HCT116 (cell line): ENCODE measurements at regions not wholly inside any gene's neighbourhood (a gene's known extent, or its start where the extent isn't known, plus 50 kb on each side); places are given as distances from the start of the nearest gene placed in this dataset.

Source experiments
- ATAC-seq: fragments of 200-7000 bp; cut with Tn5 transposase; 2 replicates; pipeline ENCODE4 v1.9.1; 2020; ENCODE audit warnings: mild to moderate bottlenecking, moderate library complexity
- BruUV-seq: library from RNA; stranded (reverse); fragments of 400-500 nt; replicated peaks from 2 replicates; lab custom pipeline; 2021; lab: Mats Ljungman, UMichigan
- CTCF ChIA-PET: fragments of 300-600 bp; sonication (Branson Sonifier 250); formaldehyde crosslinking; loops from one replicate; lab custom pipeline; 2021; ENCODE audit warnings: antibody characterized with exemption; lab: Charles Lee
- POLR2A ChIA-PET: fragments of 300-600, 350-600 bp; sonication (Branson Sonifier 250); formaldehyde crosslinking; loops from one replicate; lab custom pipeline; 2021; ENCODE audit warnings: antibody characterized with exemption; lab: Charles Lee
- RAD21 ChIA-PET, 2 experiments: fragments of 300-600 bp; sonication (Branson Sonifier 250); formaldehyde crosslinking; loops; one replicate each; lab custom pipeline; 2023; ENCODE audit warnings: low total read pairs in 2 of 2; ENCODE audit not compliant: uncharacterized antibody in 2 of 2, unreplicated experiment in 2 of 2, low non-redundant PET in 1 of 2; lab: Charles Lee
- DNase-seq: peaks from one replicate; pipeline ENCODE4 v3.0.0-alpha.2; 2010; ENCODE audit warnings: low read depth, low spot score
- H2AFZ ChIP-seq: fragments of 200-600 bp; shearing (Covaris generic), sonication (generic); 2 replicates; pipeline ENCODE4 v1.6.1; 2017; ENCODE audit warnings: low read depth, mixed run types, mixed read lengths, antibody characterized with exemption, low read length; ENCODE audit not compliant: poor library complexity, severe bottlenecking
- H3K27ac ChIP-seq: 2 replicates; pipeline ENCODE4 v1.5.1; 2012; ENCODE audit warnings: low read depth, low read length
- H3K27me3 ChIP-seq: fragments of 200-600 bp; sonication (generic); 2 replicates; pipeline ENCODE4 v1.6.1; 2016; ENCODE audit warnings: mixed run types, low read length, mixed read lengths; ENCODE audit not compliant: insufficient read depth
- H3K36me3 ChIP-seq, 2 experiments: fragments of 200-500 bp in 1 of 2; fragments of 200-600 bp in 1 of 2; sonication (Bioruptor generic) in 1 of 2; sonication (generic) in 1 of 2; 2 replicates each; pipeline versions ENCODE4 v1.5.1 to v1.6.1; 2014 to 2016; ENCODE audit warnings: low read length in 2 of 2, inconsistent platforms in 1 of 2, mixed read lengths in 1 of 2, mixed run types in 1 of 2; ENCODE audit not compliant: insufficient read depth in 2 of 2, control insufficient read depth in 1 of 2
- H3K4me1 ChIP-seq, 2 experiments: fragments of 200-600 bp in 1 of 2; sonication (generic) in 1 of 2; 2 replicates each; pipeline versions ENCODE4 v1.5.1 to v1.6.1; 2012 to 2017; ENCODE audit warnings: low read length in 2 of 2, inconsistent platforms in 1 of 2, mild to moderate bottlenecking in 1 of 2, mixed read lengths in 1 of 2, mixed run types in 1 of 2, moderate library complexity in 1 of 2; ENCODE audit not compliant: insufficient read depth in 2 of 2, control insufficient read depth in 1 of 2
- H3K4me2 ChIP-seq: fragments of 200-600 bp; sonication (generic); 2 replicates; pipeline ENCODE4 v1.6.1; 2017; ENCODE audit warnings: mixed run types, low read length, mixed read lengths
- H3K4me3 ChIP-seq, 2 experiments: fragments of 200-600 bp in 1 of 2; sonication (generic) in 1 of 2; replicated peaks in 1 of 2; 2 replicates each; pipeline ENCODE4 v1.5.1; 2011 to 2016; ENCODE audit warnings: low read length in 2 of 2, control low read depth in 1 of 2, low read depth in 1 of 2, mild to moderate bottlenecking in 1 of 2, mixed read lengths in 1 of 2, mixed run types in 1 of 2
- H3K79me2 ChIP-seq: fragments of 200-600 bp; sonication (generic); 2 replicates; pipeline ENCODE4 v1.6.1; 2017; ENCODE audit warnings: mild to moderate bottlenecking, mixed run types, low read length, moderate library complexity, mixed read lengths; ENCODE audit not compliant: insufficient read depth
- H3K9ac ChIP-seq: fragments of 200-600 bp; sonication (generic); 2 replicates; pipeline ENCODE4 v1.6.1; 2016; ENCODE audit warnings: low read length, mixed read lengths
- H3K9me2 ChIP-seq: fragments of 200-600 bp; sonication (generic), shearing (Covaris generic); 2 replicates; pipeline ENCODE4 v1.6.1; 2017; ENCODE audit warnings: mixed run types, mild to moderate bottlenecking, moderate library complexity; ENCODE audit not compliant: insufficient read depth
- H3K9me3 ChIP-seq, 2 experiments: fragments of 200-500 bp in 1 of 2; fragments of 200-600 bp in 1 of 2; sonication (Bioruptor generic) in 1 of 2; sonication (generic) in 1 of 2; 2 replicates each; pipeline ENCODE4 v1.6.1; 2014 to 2017; ENCODE audit warnings: low read length in 2 of 2, mixed read lengths in 2 of 2, inconsistent platforms in 1 of 2, low read depth in 1 of 2, mild to moderate bottlenecking in 1 of 2, mixed run types in 1 of 2, moderate library complexity in 1 of 2; ENCODE audit not compliant: control insufficient read depth in 1 of 2, insufficient read depth in 1 of 2
- H4K20me1 ChIP-seq: fragments of 200-600 bp; sonication (generic), shearing (Covaris generic); 2 replicates; pipeline ENCODE4 v1.6.1; 2017; ENCODE audit warnings: mixed run types, mild to moderate bottlenecking, moderate library complexity; ENCODE audit not compliant: insufficient read depth
- CBX3 ChIP-seq: IDR thresholded peaks from 2 replicates; pipeline ENCODE4 v1.6.1; 2012; ENCODE audit warnings: low read depth
- CTCF ChIP-seq, 3 experiments: fragments of 200-600 bp in 1 of 3; sonication (generic) in 1 of 3; IDR thresholded peaks in 2 of 3; conservative IDR thresholded peaks in 1 of 3; 2 replicates each; pipeline ENCODE4 v1.5.1; 2012 to 2017; ENCODE audit warnings: low read depth in 2 of 3, low read length in 2 of 3, antibody characterized with exemption in 1 of 3, borderline replicate concordance in 1 of 3, control low read depth in 1 of 3, mild to moderate bottlenecking in 1 of 3, mixed read lengths in 1 of 3, mixed run types in 1 of 3, moderate library complexity in 1 of 3; ENCODE audit not compliant: insufficient read depth in 1 of 3
- EGR1 ChIP-seq: IDR thresholded peaks from 2 replicates; pipeline ENCODE4 v1.6.1; 2012; ENCODE audit warnings: low read depth
- ELF1 ChIP-seq: IDR thresholded peaks from 2 replicates; pipeline ENCODE4 v1.6.1; 2012; ENCODE audit warnings: low read depth, borderline replicate concordance
- EZH2 ChIP-seq: fragments of 200-600 bp; sonication (generic); IDR thresholded peaks from 2 replicates; pipeline ENCODE4 v1.6.1; 2017; ENCODE audit warnings: antibody characterized with exemption, mixed run types
- EZH2phosphoT487 ChIP-seq: fragments of 200-600 bp; IDR thresholded peaks from 2 replicates; pipeline ENCODE4 v1.6.1; 2018; ENCODE audit warnings: antibody characterized with exemption, borderline replicate concordance
- JUND ChIP-seq: IDR thresholded peaks from 2 replicates; pipeline ENCODE4 v1.6.1; 2012
- POLR2A ChIP-seq: IDR thresholded peaks from 2 replicates; pipeline ENCODE4 v1.7.0; 2011; ENCODE audit warnings: borderline replicate concordance; ENCODE audit not compliant: insufficient read depth, insufficient read length; ENCODE audit errors: extremely low read depth
- REST ChIP-seq: IDR thresholded peaks from 2 replicates; pipeline ENCODE4 v1.6.1; 2012; ENCODE audit warnings: low read depth
- SP1 ChIP-seq: IDR thresholded peaks from 2 replicates; pipeline ENCODE4 v1.6.1; 2012; ENCODE audit warnings: low read depth
- TCF7L2 ChIP-seq: IDR thresholded peaks from 2 replicates; pipeline ENCODE4 v1.7.0; 2011; ENCODE audit warnings: borderline replicate concordance, inconsistent platforms; ENCODE audit not compliant: insufficient read depth, insufficient read length; ENCODE audit errors: extremely low read depth
- ZBTB33 ChIP-seq: IDR thresholded peaks from 2 replicates; pipeline ENCODE4 v1.6.1; 2011; ENCODE audit warnings: mild to moderate bottlenecking, low read length, moderate library complexity; ENCODE audit not compliant: insufficient replicate concordance; ENCODE audit errors: extremely low read depth
- intact Hi-C: fragments of 100-400 bp; cut with micrococcal nuclease; formaldehyde crosslinking; loops from 2 replicates; pipeline ENCODE4 v1.10.0; 2022
- TF ChIP-seq, protein P1 (sequence below): IDR thresholded peaks from 2 replicates; pipeline ENCODE4 v1.6.1; 2012

DNA sequence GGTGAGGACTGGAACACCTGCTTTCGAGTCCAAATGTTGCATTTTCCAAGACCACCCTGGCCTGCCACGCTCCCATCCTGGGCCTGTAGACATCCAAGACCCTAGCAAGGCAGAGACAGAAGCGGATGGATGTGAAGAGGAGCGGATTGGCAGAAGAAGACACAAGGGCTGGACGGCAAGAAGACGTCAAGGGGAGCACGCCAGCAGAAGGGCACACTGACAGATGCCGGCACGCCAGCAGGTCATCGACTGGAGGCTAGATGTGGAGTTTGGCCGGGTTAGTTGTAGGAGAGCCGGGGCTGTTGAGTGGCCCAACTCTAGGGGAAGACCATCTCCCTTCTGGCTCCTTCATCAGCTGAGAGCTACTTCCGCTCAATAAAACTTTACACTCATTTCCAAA is 251.6 kb downstream of the ZWINT start:
- Histone ChIP-seq H2AFZ (no peak overlapping the region), H3K79me2 (no peaks in the 10 kb centered on the region), H3K27ac (no peak overlapping the region), H3K4me3 (no peak overlapping the region), H3K36me3 (no peaks in the 10 kb centered on the region), H3K4me1 (no peaks in the 10 kb centered on the region), H3K9me3 (peaks cover 4 to 25% of the 10 kb centered on the region in 2 experiments; a peak in 2 of 4 replicates), H3K9me2 (no peaks in the 10 kb centered on the region), H3K27me3 (no peaks in the 10 kb centered on the region), H3K4me2 (no peak overlapping the region), H4K20me1 (no peaks in the 10 kb centered on the region), H3K9ac (no peak overlapping the region)
- RAD21 ChIA-PET = no interaction called here
- TF ChIP-seq CTCF (IDR thresholded peaks at IDR 0.05 in 2 of 3, conservative IDR thresholded peaks at IDR 0.05 in 1 of 3; ENCODE audit: borderline replicate concordance in 1 of 3, insufficient read depth in 1 of 3, low read depth in 2 of 3, low read length in 2 of 3) = no peak
- TF ChIP-seq ZBTB33 = no peak
- TF ChIP-seq SP1 = no peak
- TF ChIP-seq EGR1 = no peak
- no peak for TF ChIP-seq REST
- TF ChIP-seq EZH2phosphoT487 = no peak
- TF ChIP-seq ELF1 = no peak
- TF ChIP-seq TCF7L2 = no peak
- no peak for TF ChIP-seq JUND
- TF ChIP-seq, protein P1, sequence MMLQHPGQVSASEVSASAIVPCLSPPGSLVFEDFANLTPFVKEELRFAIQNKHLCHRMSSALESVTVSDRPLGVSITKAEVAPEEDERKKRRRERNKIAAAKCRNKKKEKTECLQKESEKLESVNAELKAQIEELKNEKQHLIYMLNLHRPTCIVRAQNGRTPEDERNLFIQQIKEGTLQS = no peak
- no peak for TF ChIP-seq EZH2
- no peak for TF ChIP-seq POLR2A
- no peak for TF ChIP-seq CBX3
- intact Hi-C loops = no loop called here
- DNase-seq (no peak), ATAC-seq (no peak)
- CTCF ChIA-PET = no interaction called here
- POLR2A ChIA-PET = no interaction called here
- no TSS peak for BruUV-seq
